Tibial nerve (tissue), 4 donors: ENCODE measurements at regions not wholly inside any gene's neighbourhood (a gene's known extent, or its start where the extent isn't known, plus 50 kb on each side); places are given as distances from the start of the nearest gene placed in this dataset.

Experiments used
- EP300 ChIP-seq, 2 donors: sonication (generic); formaldehyde crosslinking; IDR thresholded peaks; one replicate each; pipeline ENCODE4 v1.6.1; 2017; ENCODE audit warnings: antibody characterized with exemption in 2 of 2, mild to moderate bottlenecking in 1 of 2
- POLR2A ChIP-seq, 2 donors: fragments of 450-650 bp; IDR thresholded peaks; one replicate each; pipeline ENCODE4 v1.6.1; 2017; ENCODE audit warnings: antibody characterized with exemption in 2 of 2, mild to moderate bottlenecking in 2 of 2, moderate library complexity in 2 of 2
- TF ChIP-seq, protein P1 (sequence below), 5 experiments: fragments of 200-600 bp in 3 of 5; fragments of 450-650 bp in 2 of 5; sonication (generic) in 3 of 5; IDR thresholded peaks; one replicate each; pipeline ENCODE4 v1.5.1; 2016 to 2019; ENCODE audit warnings: antibody characterized with exemption in 5 of 5, mild to moderate bottlenecking in 3 of 5, moderate library complexity in 2 of 5

DNA sequence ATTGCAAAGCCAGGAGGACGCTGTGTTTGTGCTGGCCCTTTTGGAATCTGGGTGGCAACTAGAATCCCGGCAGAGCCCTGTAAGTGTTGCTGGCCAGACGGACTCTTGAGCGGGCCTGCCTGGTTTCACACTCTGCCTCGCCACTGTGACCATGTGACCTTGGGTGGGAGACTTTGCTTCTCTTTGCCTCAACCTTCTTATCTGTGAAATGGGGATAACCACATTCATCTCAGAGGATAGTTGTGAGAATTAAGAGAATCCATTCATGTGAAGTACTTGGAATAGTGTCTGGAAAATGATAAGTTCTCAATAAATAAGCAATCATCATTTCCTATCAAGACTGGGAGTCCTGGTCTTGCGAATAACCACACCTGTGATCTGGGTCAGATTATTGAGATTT, 105.6 kb downstream of the LIPG start:
- TF ChIP-seq POLR2A (IDR thresholded peaks at IDR 0.05) (no peak), EP300 (IDR thresholded peaks at IDR 0.05) (no peak)
- TF ChIP-seq, protein P1, sequence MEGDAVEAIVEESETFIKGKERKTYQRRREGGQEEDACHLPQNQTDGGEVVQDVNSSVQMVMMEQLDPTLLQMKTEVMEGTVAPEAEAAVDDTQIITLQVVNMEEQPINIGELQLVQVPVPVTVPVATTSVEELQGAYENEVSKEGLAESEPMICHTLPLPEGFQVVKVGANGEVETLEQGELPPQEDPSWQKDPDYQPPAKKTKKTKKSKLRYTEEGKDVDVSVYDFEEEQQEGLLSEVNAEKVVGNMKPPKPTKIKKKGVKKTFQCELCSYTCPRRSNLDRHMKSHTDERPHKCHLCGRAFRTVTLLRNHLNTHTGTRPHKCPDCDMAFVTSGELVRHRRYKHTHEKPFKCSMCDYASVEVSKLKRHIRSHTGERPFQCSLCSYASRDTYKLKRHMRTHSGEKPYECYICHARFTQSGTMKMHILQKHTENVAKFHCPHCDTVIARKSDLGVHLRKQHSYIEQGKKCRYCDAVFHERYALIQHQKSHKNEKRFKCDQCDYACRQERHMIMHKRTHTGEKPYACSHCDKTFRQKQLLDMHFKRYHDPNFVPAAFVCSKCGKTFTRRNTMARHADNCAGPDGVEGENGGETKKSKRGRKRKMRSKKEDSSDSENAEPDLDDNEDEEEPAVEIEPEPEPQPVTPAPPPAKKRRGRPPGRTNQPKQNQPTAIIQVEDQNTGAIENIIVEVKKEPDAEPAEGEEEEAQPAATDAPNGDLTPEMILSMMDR (IDR thresholded peaks at IDR 0.05), result no peak
